AG04449 (cell line): ENCODE measurements at regions not wholly inside any gene's neighbourhood (a gene's known extent, or its start where the extent isn't known, plus 50 kb on each side); places are given as distances from the start of the nearest gene placed in this dataset.

Experiments used
- CTCF ChIA-PET: fragments of 350-600 bp; formaldehyde crosslinking; extraction: SDS; loops from one replicate; lab custom pipeline; 2021; ENCODE audit warnings: antibody characterized with exemption; lab: Yijun Ruan, JAX
- POLR2A ChIA-PET: fragments of 400-600, 350-600 bp; formaldehyde crosslinking; extraction: SDS; loops from one replicate; lab custom pipeline; 2020; ENCODE audit warnings: antibody characterized with exemption, inconsistent platforms; lab: Yijun Ruan, JAX
- DNase-seq: peaks from one replicate; pipeline ENCODE4 v3.0.0-alpha.2; 2010; ENCODE audit warnings: low read depth, low spot score
- H3K4me3 ChIP-seq: 2 replicates; pipeline ENCODE4 v1.5.1; 2011; ENCODE audit warnings: low read depth, mild to moderate bottlenecking, control low read depth, low read length
- CTCF ChIP-seq: IDR thresholded peaks from one replicate; pipeline ENCODE4 v1.5.1; 2011; ENCODE audit warnings: mild to moderate bottlenecking, moderate library complexity, low read length, control low read depth, inconsistent platforms; ENCODE audit not compliant: insufficient read depth; ENCODE audit errors: missing control alignments

DNA sequence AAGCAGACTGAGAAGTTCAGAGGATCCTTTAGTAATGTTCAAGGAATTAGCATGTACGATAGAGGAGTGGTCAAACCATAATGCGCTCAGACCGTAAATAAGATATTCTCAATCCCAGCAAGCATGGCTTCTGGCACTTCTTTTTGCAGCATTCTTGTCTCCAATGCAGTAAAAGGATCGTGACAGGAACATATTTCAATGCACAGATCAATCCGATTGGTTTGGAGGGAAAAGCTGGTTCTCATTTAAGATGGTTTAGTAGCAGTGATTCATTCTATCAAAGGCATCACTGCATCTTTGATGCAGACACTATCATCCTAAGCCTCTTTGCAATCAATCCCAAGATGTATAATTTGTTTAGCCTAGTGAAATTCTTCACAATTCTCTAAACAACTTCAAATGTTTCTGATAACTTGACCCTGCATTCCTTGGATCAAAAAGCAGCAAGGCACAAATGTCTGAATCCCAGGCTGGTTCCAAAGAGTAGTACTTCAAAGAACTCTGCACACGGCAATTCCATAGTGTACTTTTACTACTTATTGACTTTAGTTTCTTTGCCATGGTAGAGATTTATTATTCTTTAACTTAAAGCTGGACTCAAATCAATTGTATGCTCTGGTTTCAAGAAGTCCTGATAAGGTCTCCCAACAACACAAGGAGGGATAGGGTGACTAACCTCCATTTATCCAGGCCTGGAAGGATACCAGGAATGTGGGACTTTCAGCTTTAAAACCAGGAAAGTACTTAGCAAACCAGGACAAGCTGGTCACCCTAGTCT lies 96.8 kb upstream of the MDM1 start:
- ChIA-PET POLR2A (interaction anchor here (0.6 to 1.2 kb wide), 2 partner anchors 11 to 219 kb away, joined by 3 to 4 read pairs; no protein-coding TSS in a partner anchor), CTCF (interaction anchor here (1.2 kb wide), 1 partner anchor 8 kb away, joined by 3 read pairs; no protein-coding TSS in a partner anchor)
- no peak for DNase-seq
- no peak for TF ChIP-seq CTCF
- H3K4me3 ChIP-seq: no peak overlapping the region

GRCh38 chr12:68429696-68430095 lies 97.5 kb upstream of the MDM1 start:
- POLR2A ChIA-PET: no interaction called here
- CTCF ChIA-PET: no interaction called here
- no peak for TF ChIP-seq CTCF
- no peak for DNase-seq
- H3K4me3 ChIP-seq: no peak overlapping the region

GRCh38 chr12:68431786-68432185 lies 99.6 kb upstream of the MDM1 start:
- no peak for TF ChIP-seq CTCF
- ChIA-PET POLR2A (no interaction called here), CTCF (no interaction called here)
- no peak overlapping the region for H3K4me3 ChIP-seq
- no peak for DNase-seq

DNA sequence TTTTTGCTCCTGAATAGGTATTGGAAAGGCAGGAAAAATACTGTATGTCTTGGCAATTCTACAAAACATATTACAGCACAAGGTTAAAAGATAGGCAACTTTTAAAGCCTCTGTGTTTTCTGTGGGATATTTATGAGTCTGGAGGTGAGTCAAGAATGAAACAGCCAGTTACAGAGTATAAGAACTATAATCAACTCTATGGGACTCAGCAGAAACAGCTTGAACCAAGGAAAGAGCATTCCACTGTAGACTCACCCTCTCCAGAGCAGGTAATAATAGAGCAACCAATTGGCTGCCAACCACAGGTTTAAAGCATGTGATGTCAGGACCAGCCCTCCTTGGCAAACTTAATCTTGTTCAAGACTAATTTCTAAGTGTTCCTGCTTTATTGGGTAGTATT lies 100.5 kb upstream of the MDM1 start:
- no peak overlapping the region for H3K4me3 ChIP-seq
- no peak for TF ChIP-seq CTCF
- DNase-seq: no peak
- ChIA-PET POLR2A (no interaction called here), CTCF (no interaction called here)

DNA sequence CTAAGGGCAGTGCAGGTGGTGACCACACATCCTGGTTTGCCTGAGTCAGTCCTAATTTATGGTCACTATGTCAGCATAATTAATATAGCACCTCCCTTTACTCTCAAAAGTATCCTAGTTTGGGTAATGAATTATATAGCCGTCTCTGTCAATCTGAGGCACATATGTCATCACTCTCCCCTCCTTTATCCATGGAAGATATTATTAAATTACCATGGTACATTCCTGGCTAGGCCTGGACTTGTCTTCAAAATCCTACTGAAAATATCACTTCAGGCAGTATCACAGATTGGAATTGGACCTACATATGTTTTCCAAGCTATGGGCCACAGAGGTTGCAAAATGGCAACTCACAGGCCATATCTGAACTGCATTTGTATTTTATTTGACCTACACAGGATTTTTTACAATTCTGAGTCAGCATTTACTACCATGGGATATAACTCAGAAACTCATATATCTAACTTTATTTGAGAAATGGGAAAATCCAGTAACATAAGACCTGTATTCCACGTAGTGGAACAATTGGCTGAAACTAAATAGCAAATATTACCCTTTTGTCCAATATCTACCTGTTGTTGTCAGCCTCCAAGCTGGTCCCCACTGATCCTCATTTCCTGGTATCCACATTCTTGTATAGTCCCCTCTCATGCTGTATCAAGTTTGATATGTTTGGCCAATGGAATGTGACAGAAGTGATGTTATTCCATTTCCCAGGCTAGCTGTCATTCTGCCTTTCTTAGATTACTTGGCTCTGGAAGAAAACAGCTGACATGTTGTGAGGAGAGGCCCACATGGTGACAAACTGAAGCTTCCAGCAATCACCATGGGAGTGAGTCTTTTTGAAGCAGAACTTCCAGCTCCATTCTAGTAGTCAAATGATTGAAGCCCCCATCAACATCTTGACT lies 102.5 kb upstream of the MDM1 start:
- ChIA-PET POLR2A (no interaction called here), CTCF (no interaction called here)
- no peak overlapping the region for H3K4me3 ChIP-seq
- no peak for DNase-seq
- no peak for TF ChIP-seq CTCF

DNA sequence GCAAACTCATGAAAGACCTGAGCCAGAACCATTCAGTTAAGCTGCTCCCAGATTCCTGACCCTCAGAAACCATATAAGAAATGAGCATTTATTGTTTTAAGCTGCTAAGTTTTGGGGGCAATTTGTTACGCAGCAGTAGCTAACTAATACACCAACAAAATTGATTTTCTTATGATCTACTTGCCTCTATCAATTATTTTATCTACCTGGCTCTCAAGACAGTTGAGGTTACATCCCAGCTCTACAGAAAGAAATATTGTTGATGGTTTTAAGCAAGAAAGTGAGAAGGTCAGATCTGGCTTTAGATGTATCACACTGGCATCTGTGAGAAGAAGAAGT lies 103.1 kb upstream of the MDM1 start:
- no peak for TF ChIP-seq CTCF
- no peak for DNase-seq
- H3K4me3 ChIP-seq: no peak overlapping the region
- ChIA-PET CTCF (interaction anchor here (1.2 kb wide), 1 partner anchor 10 kb away, joined by 3 read pairs; no protein-coding TSS in a partner anchor), POLR2A (no interaction called here)
